H9 (cell line): ENCODE measurements at regions not wholly inside any gene's neighbourhood (a gene's known extent, or its start where the extent isn't known, plus 50 kb on each side); places are given as distances from the start of the nearest gene placed in this dataset.

ENCODE experiments used
- DNase-seq: peaks from one replicate; pipeline ENCODE4 v3.0.0-alpha.2; 2017
- H2AFZ ChIP-seq: one replicate; pipeline ENCODE4 v1.6.1; 2013; ENCODE audit warnings: mild to moderate bottlenecking, low read length, control low read depth, moderate library complexity
- H2AK5ac ChIP-seq: 2 replicates; pipeline ENCODE4 v1.6.1; 2013; ENCODE audit warnings: low read length, control low read depth, mixed read lengths; ENCODE audit not compliant: insufficient read length
- H2BK120ac ChIP-seq: one replicate; pipeline ENCODE4 v1.6.1; 2013; ENCODE audit warnings: low read depth, mild to moderate bottlenecking, low read length, control low read depth, inconsistent platforms; ENCODE audit not compliant: poor library complexity, severe bottlenecking
- H2BK12ac ChIP-seq: 2 replicates; pipeline ENCODE4 v1.6.1; 2013; ENCODE audit warnings: low read length, control low read depth, mixed read lengths, low read depth; ENCODE audit not compliant: insufficient read length
- H2BK15ac ChIP-seq: 2 replicates; pipeline ENCODE4 v1.6.1; 2013; ENCODE audit warnings: low read depth, low read length, control low read depth
- H2BK20ac ChIP-seq: one replicate; pipeline ENCODE4 v1.6.1; 2013; ENCODE audit warnings: low read depth, mild to moderate bottlenecking, low read length, control low read depth, inconsistent platforms; ENCODE audit not compliant: poor library complexity, severe bottlenecking
- H2BK5ac ChIP-seq: 2 replicates; pipeline ENCODE4 v1.6.1; 2013; ENCODE audit warnings: low read length, control low read depth, mixed read lengths; ENCODE audit not compliant: insufficient read length
- H3K14ac ChIP-seq: 2 replicates; pipeline ENCODE4 v1.6.1; 2013; ENCODE audit warnings: low read length, control low read depth; ENCODE audit not compliant: insufficient read depth
- H3K18ac ChIP-seq: 2 replicates; pipeline ENCODE4 v1.6.1; 2013; ENCODE audit warnings: low read depth, mild to moderate bottlenecking, mixed read lengths, low read length, control low read depth; ENCODE audit not compliant: insufficient read length
- H3K23ac ChIP-seq: 2 replicates; pipeline ENCODE4 v1.6.1; 2013; ENCODE audit warnings: low read length, control low read depth, mixed read lengths, low read depth; ENCODE audit not compliant: insufficient read length
- H3K23me2 ChIP-seq: 2 replicates; pipeline ENCODE4 v1.6.1; 2013; ENCODE audit warnings: low read depth, mild to moderate bottlenecking, mixed read lengths, low read length, control low read depth; ENCODE audit not compliant: insufficient read length, poor library complexity, severe bottlenecking
- H3K27ac ChIP-seq: 2 replicates; pipeline ENCODE4 v1.5.1; 2013; ENCODE audit warnings: low read length, control low read depth, mixed read lengths, low read depth; ENCODE audit not compliant: insufficient read length
- H3K27me3 ChIP-seq: 2 replicates; pipeline ENCODE4 v1.6.1; 2013; ENCODE audit warnings: low read length, control low read depth, inconsistent platforms; ENCODE audit not compliant: insufficient read depth
- H3K4ac ChIP-seq: 2 replicates; pipeline ENCODE4 v1.6.1; 2013; ENCODE audit warnings: low read depth, mild to moderate bottlenecking, control low read depth, inconsistent platforms, low read length, moderate library complexity
- H3K4me1 ChIP-seq: 2 replicates; pipeline ENCODE4 v1.6.1; 2013; ENCODE audit warnings: low read length, control low read depth, inconsistent platforms; ENCODE audit not compliant: insufficient read depth
- H3K4me2 ChIP-seq: 2 replicates; pipeline ENCODE4 v1.6.1; 2013; ENCODE audit warnings: low read length, control low read depth, mixed read lengths; ENCODE audit not compliant: insufficient read length, insufficient read depth
- H3K56ac ChIP-seq: 2 replicates; pipeline ENCODE4 v1.6.1; 2013; ENCODE audit warnings: low read depth, mild to moderate bottlenecking, mixed read lengths, low read length, control low read depth; ENCODE audit not compliant: insufficient read length
- H3K79me1 ChIP-seq: 2 replicates; pipeline ENCODE4 v1.6.1; 2013; ENCODE audit warnings: low read depth, mild to moderate bottlenecking, moderate library complexity, low read length, control low read depth, inconsistent platforms; ENCODE audit not compliant: insufficient read depth, poor library complexity, severe bottlenecking
- H3K79me2 ChIP-seq: 2 replicates; pipeline ENCODE4 v1.6.1; 2013; ENCODE audit warnings: low read length, control low read depth, inconsistent platforms; ENCODE audit not compliant: insufficient read depth
- H3K9ac ChIP-seq: 2 replicates; pipeline ENCODE4 v1.6.1; 2013; ENCODE audit warnings: low read length, control low read depth, mixed read lengths; ENCODE audit not compliant: insufficient read length; ENCODE audit errors: extremely low read depth
- H3K9me3 ChIP-seq: one replicate; pipeline ENCODE4 v1.6.1; 2013; ENCODE audit warnings: low read depth, low read length, inconsistent platforms; ENCODE audit not compliant: control insufficient read depth
- H3T11ph ChIP-seq: one replicate; pipeline ENCODE4 v1.6.1; 2013; ENCODE audit warnings: mild to moderate bottlenecking, low read length, control low read depth, inconsistent platforms
- H4K20me1 ChIP-seq: one replicate; pipeline ENCODE4 v1.6.1; 2013; ENCODE audit not compliant: control insufficient read depth, insufficient read length, insufficient read depth
- H4K5ac ChIP-seq: 2 replicates; pipeline ENCODE4 v1.6.1; 2013; ENCODE audit warnings: low read depth, mild to moderate bottlenecking, mixed read lengths, low read length, control low read depth; ENCODE audit not compliant: insufficient read length
- H4K8ac ChIP-seq: replicated peaks from 2 replicates; pipeline ENCODE4 v1.6.1; 2013; ENCODE audit warnings: low read length, control low read depth, mixed read lengths, low read depth; ENCODE audit not compliant: insufficient read length
- H4K91ac ChIP-seq: 2 replicates; pipeline ENCODE4 v1.6.1; 2013; ENCODE audit warnings: low read depth, mild to moderate bottlenecking, moderate library complexity, mixed read lengths, low read length, control low read depth; ENCODE audit not compliant: insufficient read length
- H3K27ac Mint-ChIP-seq, 3 experiments: 2 replicates in 2 of 3; 3 replicates in 1 of 3; pipeline ENCODE4 v1.8.0; 2020 to 2021; ENCODE audit warnings: mixed read lengths in 3 of 3, mild to moderate bottlenecking in 1 of 3, moderate library complexity in 1 of 3
- H3K27me3 Mint-ChIP-seq: 2 replicates; pipeline ENCODE4 v1.8.0; 2021; ENCODE audit warnings: low read depth, mild to moderate bottlenecking, moderate library complexity, mixed read lengths
- H3K36me3 Mint-ChIP-seq, 3 experiments: 2 replicates in 2 of 3; 3 replicates in 1 of 3; pipeline ENCODE4 v1.8.0; 2020 to 2021; ENCODE audit warnings: low read depth in 3 of 3, mixed read lengths in 3 of 3; ENCODE audit not compliant: insufficient read depth in 1 of 3
- H3K4me1 Mint-ChIP-seq, 2 experiments: 2 replicates each; pipeline ENCODE4 v1.8.0; 2020; ENCODE audit warnings: mixed read lengths in 2 of 2
- H3K4me3 Mint-ChIP-seq, 2 experiments: 2 replicates in 1 of 2; 3 replicates in 1 of 2; pipeline ENCODE4 v1.8.0; 2020 to 2021; ENCODE audit warnings: mild to moderate bottlenecking in 2 of 2, mixed read lengths in 2 of 2, moderate library complexity in 1 of 2
- H3K9me3 Mint-ChIP-seq, 2 experiments: 2 replicates in 1 of 2; 3 replicates in 1 of 2; pipeline ENCODE4 v1.8.0; 2020; ENCODE audit warnings: mild to moderate bottlenecking in 2 of 2, mixed read lengths in 2 of 2, moderate library complexity in 1 of 2
- WGBS: extraction: QIAGEN DNeasy Blood & Tissue Kit; methylation state at CpG from one replicate; pipeline ENCODE4 v1.1.7; 2013; ENCODE audit warnings: missing lambda C conversion rate, low lambda C conversion rate, mixed read lengths; ENCODE audit not compliant: insufficient read length; ENCODE audit errors: extremely low coverage; 5-methylcytosine and 5-hydroxymethylcytosine counted together
- TF ChIP-seq, protein P1 (sequence below): fragments of 200-600 bp; sonication (generic); conservative IDR thresholded peaks from 3 replicates; pipeline ENCODE4 v1.8.0; 2021; ENCODE audit warnings: antibody characterized with exemption, mild to moderate bottlenecking

DNA sequence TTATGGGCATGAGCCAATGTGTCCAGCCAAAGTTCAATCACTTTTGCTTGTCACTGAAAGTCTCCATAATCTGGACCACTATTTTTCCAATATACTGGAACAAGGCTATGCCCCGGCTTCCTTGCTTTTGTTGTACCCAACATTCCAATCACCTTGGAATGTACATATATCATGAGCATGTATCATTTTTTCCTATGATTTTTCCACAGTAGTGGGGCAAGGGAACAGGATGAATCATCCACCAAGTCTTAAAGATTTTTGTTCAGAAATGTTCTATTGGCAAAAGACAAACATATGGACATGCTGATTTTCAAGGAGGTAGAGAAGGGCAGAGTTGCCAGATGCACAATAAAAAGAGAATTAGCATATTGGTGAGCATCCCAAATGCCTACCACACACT lies 548.1 kb upstream of the INTU start:
- H2AFZ ChIP-seq = no peak overlapping the region
- no peaks in the 10 kb centered on the region for H3K79me1 ChIP-seq
- no peak overlapping the region for H3T11ph ChIP-seq
- no peak overlapping the region for H2AK5ac ChIP-seq
- no peaks in the 10 kb centered on the region for H3K79me2 ChIP-seq
- H3K14ac ChIP-seq = no peak overlapping the region
- no peaks in the 10 kb centered on the region for H4K20me1 ChIP-seq
- H3K23me2 ChIP-seq = no peaks in the 10 kb centered on the region
- no peaks in the 10 kb centered on the region for H3K4me1 ChIP-seq
- H3K27me3 Mint-ChIP-seq = no peaks in the 10 kb centered on the region; the same call in 1 of the 2 replicates
- TF ChIP-seq, protein P1, sequence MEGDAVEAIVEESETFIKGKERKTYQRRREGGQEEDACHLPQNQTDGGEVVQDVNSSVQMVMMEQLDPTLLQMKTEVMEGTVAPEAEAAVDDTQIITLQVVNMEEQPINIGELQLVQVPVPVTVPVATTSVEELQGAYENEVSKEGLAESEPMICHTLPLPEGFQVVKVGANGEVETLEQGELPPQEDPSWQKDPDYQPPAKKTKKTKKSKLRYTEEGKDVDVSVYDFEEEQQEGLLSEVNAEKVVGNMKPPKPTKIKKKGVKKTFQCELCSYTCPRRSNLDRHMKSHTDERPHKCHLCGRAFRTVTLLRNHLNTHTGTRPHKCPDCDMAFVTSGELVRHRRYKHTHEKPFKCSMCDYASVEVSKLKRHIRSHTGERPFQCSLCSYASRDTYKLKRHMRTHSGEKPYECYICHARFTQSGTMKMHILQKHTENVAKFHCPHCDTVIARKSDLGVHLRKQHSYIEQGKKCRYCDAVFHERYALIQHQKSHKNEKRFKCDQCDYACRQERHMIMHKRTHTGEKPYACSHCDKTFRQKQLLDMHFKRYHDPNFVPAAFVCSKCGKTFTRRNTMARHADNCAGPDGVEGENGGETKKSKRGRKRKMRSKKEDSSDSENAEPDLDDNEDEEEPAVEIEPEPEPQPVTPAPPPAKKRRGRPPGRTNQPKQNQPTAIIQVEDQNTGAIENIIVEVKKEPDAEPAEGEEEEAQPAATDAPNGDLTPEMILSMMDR = no peak
- no peak overlapping the region for H3K56ac ChIP-seq
- H3K36me3 Mint-ChIP-seq = peaks cover 10 to 28% (median 21%) of the 10 kb centered on the region in 3 experiments
- no peak overlapping the region for H3K4ac ChIP-seq
- H3K4me2 ChIP-seq = no peak overlapping the region
- no peak overlapping the region for H2BK12ac ChIP-seq
- H3K9me3 ChIP-seq = peaks cover 9% of the 10 kb centered on the region
- no peak overlapping the region for H2BK120ac ChIP-seq
- no peak for DNase-seq
- no peak overlapping the region for H3K23ac ChIP-seq
- peaks cover 25 to 35% of the 10 kb centered on the region in 2 experiments for H3K9me3 Mint-ChIP-seq
- H3K27ac ChIP-seq = no peak overlapping the region
- no peak overlapping the region for H3K9ac ChIP-seq
- no peak overlapping the region for H2BK5ac ChIP-seq
- no peaks in the 10 kb centered on the region for H3K27me3 ChIP-seq
- no peak overlapping the region for H4K91ac ChIP-seq
- no peak overlapping the region for H3K18ac ChIP-seq
- H4K5ac ChIP-seq = no peak overlapping the region
- no peak overlapping the region for H3K27ac Mint-ChIP-seq
- H3K4me1 Mint-ChIP-seq = no peaks in the 10 kb centered on the region
- H2BK20ac ChIP-seq = no peak overlapping the region
- H4K8ac ChIP-seq = no peak overlapping the region
- H2BK15ac ChIP-seq = no peak overlapping the region
- no CpG with 5 or more reads among the region's 1 CpG for WGBS
- H3K4me3 Mint-ChIP-seq = no peak overlapping the region
